ENCODE measurements at regions not wholly inside any gene's neighbourhood (a gene's known extent, or its start where the extent isn't known, plus 50 kb on each side); places are given as distances from the start of the nearest gene placed in this dataset.
"Not testable (repeated sequence)": the region's sequence is repeated elsewhere in the genome, so short reads cannot be mapped to it uniquely, and the experiment has no call there.

- H3K9me3 ChIP-seq = no peaks in the 10 kb centered on the region
- H3K27ac ChIP-seq = no peak overlapping the region
- TF ChIP-seq CTCF (IDR thresholded peaks at IDR 0.05) = no peak
- no peaks in the 10 kb centered on the region for H3K4me1 ChIP-seq (ENCODE audit: control insufficient read depth in 1 of 2, low read depth in 2 of 2)
- no peaks in the 10 kb centered on the region for H3K36me3 ChIP-seq
- ATAC-seq (ENCODE audit: insufficient number of reproducible peaks, low FRiP score, low read depth) (no peak), DNase-seq (ENCODE audit: low spot score) (no peak)
- H3K27me3 ChIP-seq (replicated peaks; ENCODE audit: insufficient read depth) = no peaks in the 10 kb centered on the region
- no peak overlapping the region for H3K4me3 ChIP-seq
These were observed 885.2 kb upstream of the AUTS2 start for GRCh38 chr7:68712956-68713495.

- not testable (repeated sequence) for ATAC-seq (ENCODE audit: insufficient number of reproducible peaks, low FRiP score, low read depth); H3K36me3 ChIP-seq; H3K9me3 ChIP-seq; H3K27ac ChIP-seq; H3K27me3 ChIP-seq (replicated peaks; ENCODE audit: insufficient read depth); DNase-seq (ENCODE audit: low spot score); H3K4me3 ChIP-seq; H3K4me1 ChIP-seq (ENCODE audit: control insufficient read depth in 1 of 2, low read depth in 2 of 2)
These were observed 884.1 kb upstream of the AUTS2 start for GRCh38 chr7:68714135-68714534.

DNA sequence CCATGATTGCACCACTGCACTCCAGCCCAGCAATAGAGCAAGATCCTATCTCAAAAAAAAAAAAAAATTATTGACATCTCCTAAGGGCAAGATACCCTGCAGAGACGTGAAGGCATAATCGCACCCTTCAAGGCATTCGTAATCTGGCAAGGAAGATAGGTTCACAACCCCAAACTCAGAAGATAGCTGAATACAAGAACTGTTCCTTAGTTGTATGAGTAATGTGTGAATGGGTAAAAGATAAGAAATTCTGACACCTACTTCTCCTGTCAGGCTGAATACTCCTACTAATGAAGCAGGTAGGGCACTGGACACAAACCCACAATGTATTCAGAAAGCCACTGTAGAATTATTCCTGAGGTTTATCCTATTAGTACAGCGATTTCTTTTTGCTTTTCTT, 882.4 kb upstream of the AUTS2 start:
- Histone ChIP-seq H3K4me3 (no peak overlapping the region), H3K4me1 (ENCODE audit: control insufficient read depth in 1 of 2, low read depth in 2 of 2) (no peaks in the 10 kb centered on the region), H3K27me3 (replicated peaks; ENCODE audit: insufficient read depth) (no peaks in the 10 kb centered on the region), H3K27ac (no peak overlapping the region), H3K9me3 (no peaks in the 10 kb centered on the region), H3K36me3 (no peaks in the 10 kb centered on the region)
- no peak for ATAC-seq (ENCODE audit: insufficient number of reproducible peaks, low FRiP score, low read depth)
- DNase-seq (ENCODE audit: low spot score) = no peak
- no peak for TF ChIP-seq CTCF (IDR thresholded peaks at IDR 0.05)

DNA sequence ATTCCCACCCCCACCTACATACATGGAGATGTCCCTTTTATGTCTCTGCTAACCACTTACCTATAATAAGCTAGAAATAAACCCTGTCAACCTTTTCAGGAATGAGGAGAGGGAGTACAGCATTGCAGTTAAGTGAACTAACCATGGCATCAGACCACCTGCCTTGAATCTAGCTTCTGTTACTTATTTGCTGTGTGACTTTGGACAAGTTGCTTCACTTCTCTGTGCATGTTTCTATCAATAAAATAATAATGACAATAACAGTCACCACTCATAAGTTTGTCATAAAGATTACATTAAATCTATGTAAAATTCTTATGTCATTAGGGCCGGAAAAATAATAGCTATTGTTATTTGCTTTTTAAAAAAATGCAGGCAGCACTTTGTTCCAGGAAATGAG, 881.1 kb upstream of the AUTS2 start:
- TF ChIP-seq CTCF (IDR thresholded peaks at IDR 0.05) = no peak
- ATAC-seq (ENCODE audit: insufficient number of reproducible peaks, low FRiP score, low read depth) = no peak
- no peak overlapping the region for H3K27ac ChIP-seq

DNA sequence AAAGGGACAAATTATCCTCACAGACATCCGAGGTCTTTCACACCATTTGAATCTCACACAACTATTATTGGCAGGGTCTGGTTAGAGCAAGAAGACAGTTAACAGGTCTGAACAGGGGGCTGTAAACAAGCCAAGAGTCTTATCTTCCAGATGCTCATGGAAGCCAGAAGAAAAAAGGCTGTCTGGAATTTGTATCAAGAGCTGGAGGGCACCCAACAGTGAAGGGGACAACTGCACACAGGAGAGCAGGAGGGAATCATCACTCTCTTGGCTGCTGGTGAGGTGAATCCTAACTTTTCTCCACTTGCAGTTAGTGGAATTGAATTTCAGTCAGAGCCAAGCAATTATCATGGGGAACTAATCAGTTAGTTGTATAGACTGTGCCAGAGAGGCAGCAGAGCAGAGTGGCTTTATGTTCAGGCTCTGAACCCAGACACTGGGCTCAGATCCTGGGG, 880.2 kb upstream of the AUTS2 start:
- DNase-seq (ENCODE audit: low spot score) (no peak), ATAC-seq (ENCODE audit: insufficient number of reproducible peaks, low FRiP score, low read depth) (no peak)
- no peaks in the 10 kb centered on the region for H3K4me1 ChIP-seq (ENCODE audit: control insufficient read depth in 1 of 2, low read depth in 2 of 2)
- H3K4me3 ChIP-seq = no peak overlapping the region
- H3K27ac ChIP-seq = no peak overlapping the region
- H3K9me3 ChIP-seq = no peaks in the 10 kb centered on the region
- no peaks in the 10 kb centered on the region for H3K27me3 ChIP-seq (replicated peaks; ENCODE audit: insufficient read depth)
- no peak for TF ChIP-seq CTCF (IDR thresholded peaks at IDR 0.05)
- H3K36me3 ChIP-seq = no peaks in the 10 kb centered on the region

More for the DNA sequence above, 881.1 kb upstream of the AUTS2 start:
- Histone ChIP-seq H3K9me3 (no peaks in the 10 kb centered on the region), H3K4me3 (no peak overlapping the region), H3K4me1 (ENCODE audit: control insufficient read depth in 1 of 2, low read depth in 2 of 2) (no peaks in the 10 kb centered on the region), H3K27me3 (replicated peaks; ENCODE audit: insufficient read depth) (no peaks in the 10 kb centered on the region), H3K36me3 (no peaks in the 10 kb centered on the region)
- no peak for DNase-seq (ENCODE audit: low spot score)

DNA sequence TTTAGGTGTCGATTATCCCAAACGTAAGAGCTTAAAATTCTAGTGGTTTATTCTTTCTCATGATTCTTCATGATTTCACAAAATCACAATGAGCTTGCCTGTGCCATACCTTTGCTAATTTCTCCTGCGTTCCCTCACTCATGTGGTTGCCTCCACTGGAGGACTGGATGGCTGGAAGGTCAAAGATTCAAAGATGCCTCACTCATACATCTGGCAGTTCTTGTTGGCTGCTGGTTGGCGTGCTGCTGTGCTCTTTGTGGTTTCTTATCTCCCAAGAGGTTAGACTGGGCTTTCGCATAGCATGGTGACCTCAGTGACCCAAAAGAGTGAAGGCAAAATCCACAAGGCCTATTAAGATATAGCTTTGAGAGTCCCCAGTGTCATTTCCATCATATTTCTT, 877.6 kb upstream of the AUTS2 start:
- TF ChIP-seq CTCF (IDR thresholded peaks at IDR 0.05) = no peak
- DNase-seq (ENCODE audit: low spot score) = no peak

More for the DNA sequence above, 877.6 kb upstream of the AUTS2 start:
- no peak overlapping the region for H3K27ac ChIP-seq
- no peak for ATAC-seq (ENCODE audit: insufficient number of reproducible peaks, low FRiP score, low read depth)
- H3K36me3 ChIP-seq = no peaks in the 10 kb centered on the region
- no peak overlapping the region for H3K4me3 ChIP-seq
- H3K27me3 ChIP-seq (replicated peaks; ENCODE audit: insufficient read depth) = no peaks in the 10 kb centered on the region
- no peaks in the 10 kb centered on the region for H3K9me3 ChIP-seq
- no peaks in the 10 kb centered on the region for H3K4me1 ChIP-seq (ENCODE audit: control insufficient read depth in 1 of 2, low read depth in 2 of 2)
